ENCODE measurements at regions not wholly inside any gene's neighbourhood (a gene's known extent, or its start where the extent isn't known, plus 50 kb on each side); places are given as distances from the start of the nearest gene placed in this dataset.
"Not testable (repeated sequence)": the region's sequence is repeated elsewhere in the genome, so short reads cannot be mapped to it uniquely, and the experiment has no call there.

DNA sequence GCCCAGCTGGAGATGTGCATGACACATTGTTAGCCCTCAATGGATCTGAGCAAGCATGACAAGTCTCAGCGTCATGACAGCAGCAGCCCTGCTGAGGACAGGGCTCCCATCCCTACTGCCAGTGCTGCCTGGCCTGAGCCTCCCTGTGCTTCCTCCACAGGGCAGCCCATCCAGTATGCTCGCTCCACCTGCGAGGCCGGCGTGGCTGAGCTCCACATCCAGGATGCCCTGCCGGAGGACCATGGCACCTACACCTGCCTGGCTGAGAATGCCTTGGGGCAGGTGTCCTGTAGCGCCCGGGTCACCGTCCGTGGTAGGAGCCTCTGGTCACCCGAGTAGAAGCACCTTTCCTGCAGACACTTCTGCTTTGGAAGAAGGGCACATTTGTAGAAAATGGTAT lies 85.8 kb upstream of the OSBPL11 start:
- Histone ChIP-seq H3K4me1 (ENCODE audit: low read depth, poor library complexity, severe bottlenecking) (no peaks in the 10 kb centered on the region), H3K9ac (no peak overlapping the region), H3K79me2 (ENCODE audit: insufficient read depth, low read depth) (no peaks in the 10 kb centered on the region), H2AFZ (ENCODE audit: low read depth) (no peak overlapping the region), H3K4me3 (IDR thresholded peaks at IDR 0.05; ENCODE audit: insufficient read depth, low read depth, low read length) (no peak overlapping the region), H3K27ac (no peak overlapping the region), H3K4me2 (no peak overlapping the region), H3K27me3 (ENCODE audit: insufficient read depth, low read depth) (no peaks in the 10 kb centered on the region), H3K36me3 (ENCODE audit: insufficient read depth) (no peaks in the 10 kb centered on the region), H4K20me1 (ENCODE audit: insufficient read depth) (no peaks in the 10 kb centered on the region)
- TF ChIP-seq, protein P1, sequence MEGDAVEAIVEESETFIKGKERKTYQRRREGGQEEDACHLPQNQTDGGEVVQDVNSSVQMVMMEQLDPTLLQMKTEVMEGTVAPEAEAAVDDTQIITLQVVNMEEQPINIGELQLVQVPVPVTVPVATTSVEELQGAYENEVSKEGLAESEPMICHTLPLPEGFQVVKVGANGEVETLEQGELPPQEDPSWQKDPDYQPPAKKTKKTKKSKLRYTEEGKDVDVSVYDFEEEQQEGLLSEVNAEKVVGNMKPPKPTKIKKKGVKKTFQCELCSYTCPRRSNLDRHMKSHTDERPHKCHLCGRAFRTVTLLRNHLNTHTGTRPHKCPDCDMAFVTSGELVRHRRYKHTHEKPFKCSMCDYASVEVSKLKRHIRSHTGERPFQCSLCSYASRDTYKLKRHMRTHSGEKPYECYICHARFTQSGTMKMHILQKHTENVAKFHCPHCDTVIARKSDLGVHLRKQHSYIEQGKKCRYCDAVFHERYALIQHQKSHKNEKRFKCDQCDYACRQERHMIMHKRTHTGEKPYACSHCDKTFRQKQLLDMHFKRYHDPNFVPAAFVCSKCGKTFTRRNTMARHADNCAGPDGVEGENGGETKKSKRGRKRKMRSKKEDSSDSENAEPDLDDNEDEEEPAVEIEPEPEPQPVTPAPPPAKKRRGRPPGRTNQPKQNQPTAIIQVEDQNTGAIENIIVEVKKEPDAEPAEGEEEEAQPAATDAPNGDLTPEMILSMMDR (conservative IDR thresholded peaks at IDR 0.05; ENCODE audit: low read depth, low read length), result no peak

DNA sequence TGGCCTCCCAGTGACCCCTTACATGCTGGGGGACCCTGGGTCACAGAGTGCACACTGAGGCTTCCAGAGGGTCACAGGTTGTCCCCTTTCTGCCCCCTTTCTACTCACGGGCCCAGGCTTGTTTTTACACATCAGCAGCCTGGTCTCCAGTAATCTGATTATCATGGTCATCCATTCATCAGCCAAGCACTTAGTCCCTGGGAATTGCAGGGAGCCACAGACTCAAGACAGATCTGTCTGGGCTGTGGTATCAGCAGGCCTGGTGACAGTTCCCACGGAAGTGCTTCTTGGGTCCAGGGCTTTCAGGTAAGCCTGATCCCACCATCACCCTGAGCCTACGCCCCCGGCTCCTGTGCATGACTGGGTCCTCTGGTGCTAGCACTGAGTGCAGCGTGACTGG lies 86.6 kb upstream of the OSBPL11 start:
- not testable (repeated sequence) for H3K79me2 ChIP-seq (ENCODE audit: insufficient read depth, low read depth); H3K27ac ChIP-seq

DNA sequence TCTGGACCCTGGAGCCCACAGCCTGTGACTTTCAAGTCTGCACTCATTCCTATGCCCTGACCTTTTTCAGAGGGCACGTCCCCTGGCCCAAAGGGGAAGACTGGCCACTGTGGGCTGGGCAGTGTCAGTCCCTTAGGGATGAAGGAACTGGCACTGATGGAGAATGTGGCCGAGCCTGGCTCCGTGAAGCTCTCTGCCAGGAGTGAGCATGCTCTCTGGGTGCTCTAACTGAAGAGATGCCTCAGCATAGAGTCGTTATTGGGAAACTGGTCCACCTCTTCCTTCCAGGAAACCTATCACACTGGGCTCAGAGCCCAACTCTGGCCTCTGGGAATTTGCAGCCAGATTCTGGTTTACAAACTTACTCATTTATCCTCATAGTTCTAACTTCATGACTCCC lies 87.3 kb upstream of the OSBPL11 start:
- H3K27ac ChIP-seq; H3K4me3 ChIP-seq (IDR thresholded peaks at IDR 0.05; ENCODE audit: insufficient read depth, low read depth, low read length); H3K27me3 ChIP-seq (ENCODE audit: insufficient read depth, low read depth); H2AFZ ChIP-seq (ENCODE audit: low read depth); H3K9ac ChIP-seq; H3K79me2 ChIP-seq (ENCODE audit: insufficient read depth, low read depth); H3K4me1 ChIP-seq (ENCODE audit: low read depth, poor library complexity, severe bottlenecking); H3K36me3 ChIP-seq (ENCODE audit: insufficient read depth); H3K4me2 ChIP-seq; H4K20me1 ChIP-seq (ENCODE audit: insufficient read depth): not testable (repeated sequence)

More for the DNA sequence above, 86.6 kb upstream of the OSBPL11 start:
- H3K4me3 ChIP-seq (IDR thresholded peaks at IDR 0.05; ENCODE audit: insufficient read depth, low read depth, low read length); H3K9ac ChIP-seq; H3K36me3 ChIP-seq (ENCODE audit: insufficient read depth); H3K4me1 ChIP-seq (ENCODE audit: low read depth, poor library complexity, severe bottlenecking); H4K20me1 ChIP-seq (ENCODE audit: insufficient read depth); H3K4me2 ChIP-seq; H3K27me3 ChIP-seq (ENCODE audit: insufficient read depth, low read depth); H2AFZ ChIP-seq (ENCODE audit: low read depth): not testable (repeated sequence)

DNA sequence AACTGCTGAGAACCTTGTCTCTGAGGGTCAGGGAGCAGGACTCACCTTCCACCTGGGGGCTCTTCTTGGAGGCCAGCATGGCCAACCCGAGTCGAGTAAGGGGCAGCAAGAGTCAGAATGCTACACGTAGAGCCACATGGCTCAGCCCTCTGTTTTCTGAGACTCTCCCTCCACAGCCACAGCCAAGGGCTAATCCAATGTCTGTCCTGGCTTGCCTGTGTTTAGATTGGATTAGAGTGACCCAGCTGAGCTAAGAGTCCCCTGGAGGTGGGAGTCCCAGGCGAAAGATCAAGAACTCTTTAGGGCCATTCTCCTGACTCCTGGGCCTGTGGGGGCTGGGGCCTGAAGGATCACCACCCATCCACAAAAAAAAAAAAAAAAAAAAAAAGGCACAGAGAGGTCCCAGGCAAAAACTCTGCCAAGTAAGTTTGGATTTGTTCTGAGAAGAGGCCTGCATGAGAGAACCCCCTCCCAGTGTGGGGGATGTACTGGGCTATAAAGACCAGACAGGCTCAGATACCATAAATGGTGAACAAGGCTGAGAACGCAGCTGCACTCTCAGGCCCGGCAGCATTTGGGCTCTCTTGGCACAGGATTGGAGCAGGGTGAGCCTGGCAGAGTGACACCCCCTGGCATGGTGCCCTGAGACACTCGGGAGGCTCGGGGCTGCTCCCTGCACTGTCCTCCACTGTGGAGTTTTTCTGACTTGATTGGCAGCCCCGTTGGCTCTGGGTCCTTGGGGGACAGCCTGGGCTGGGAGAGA lies 88.0 kb upstream of the OSBPL11 start:
- no peak overlapping the region for H3K9ac ChIP-seq
- H3K79me2 ChIP-seq (ENCODE audit: insufficient read depth, low read depth), result no peaks in the 10 kb centered on the region
- H4K20me1 ChIP-seq (ENCODE audit: insufficient read depth), result no peaks in the 10 kb centered on the region
- H3K4me3 ChIP-seq (IDR thresholded peaks at IDR 0.05; ENCODE audit: insufficient read depth, low read depth, low read length), result no peak overlapping the region
- H3K27ac ChIP-seq, result no peak overlapping the region
- no peak overlapping the region for H3K4me2 ChIP-seq
- no peaks in the 10 kb centered on the region for H3K27me3 ChIP-seq (ENCODE audit: insufficient read depth, low read depth)
- no peak overlapping the region for H2AFZ ChIP-seq (ENCODE audit: low read depth)
- H3K36me3 ChIP-seq (ENCODE audit: insufficient read depth), result no peaks in the 10 kb centered on the region
- H3K4me1 ChIP-seq (ENCODE audit: low read depth, poor library complexity, severe bottlenecking), result no peaks in the 10 kb centered on the region
- TF ChIP-seq, protein P1 (conservative IDR thresholded peaks at IDR 0.05; ENCODE audit: low read depth, low read length), result no peak

DNA sequence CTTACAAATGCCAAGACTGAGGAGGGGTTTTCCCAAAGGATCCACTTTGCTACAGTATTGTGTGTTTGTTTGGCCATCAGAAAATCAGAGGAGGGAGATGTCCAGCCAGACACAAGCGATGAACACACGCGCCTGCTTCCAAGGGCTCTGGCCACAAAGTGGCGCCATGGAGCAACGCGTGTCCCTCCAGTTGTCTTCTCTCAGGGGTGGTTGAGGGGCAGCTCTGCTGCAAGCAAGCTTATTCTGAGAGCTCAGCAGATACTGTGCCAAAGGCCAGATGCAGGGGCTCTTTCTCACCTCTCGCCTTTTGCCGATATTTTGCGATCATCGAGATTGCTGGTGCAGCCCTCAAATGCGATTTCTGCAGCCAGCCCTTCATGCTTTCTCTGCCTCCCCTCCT lies 88.9 kb upstream of the OSBPL11 start:
- no peaks in the 10 kb centered on the region for H3K79me2 ChIP-seq (ENCODE audit: insufficient read depth, low read depth)
- H3K27me3 ChIP-seq (ENCODE audit: insufficient read depth, low read depth), result no peaks in the 10 kb centered on the region

DNA sequence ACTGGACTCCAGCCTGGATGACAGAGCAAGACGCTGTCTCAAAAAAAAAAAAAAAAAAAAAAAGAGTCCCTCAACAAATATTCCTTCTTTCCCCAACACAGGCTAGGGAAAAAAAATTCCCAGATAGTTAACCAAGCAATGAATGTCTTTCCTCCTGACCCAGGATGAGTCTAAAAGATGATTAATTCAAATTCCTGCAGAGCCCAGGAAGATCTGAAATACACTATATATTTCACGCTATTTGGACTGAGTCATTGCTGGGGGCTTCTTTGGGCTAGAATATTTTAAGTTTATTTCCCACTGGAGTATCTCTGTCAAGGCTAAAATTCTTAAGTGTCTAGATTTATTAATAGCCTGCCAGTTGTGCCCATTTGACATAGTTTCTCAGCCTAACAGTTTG lies 90.4 kb upstream of the OSBPL11 start:
- not testable (repeated sequence) for H3K4me2 ChIP-seq; H2AFZ ChIP-seq (ENCODE audit: low read depth); H3K4me1 ChIP-seq (ENCODE audit: low read depth, poor library complexity, severe bottlenecking); H3K4me3 ChIP-seq (IDR thresholded peaks at IDR 0.05; ENCODE audit: insufficient read depth, low read depth, low read length); H3K79me2 ChIP-seq (ENCODE audit: insufficient read depth, low read depth); H4K20me1 ChIP-seq (ENCODE audit: insufficient read depth); H3K9ac ChIP-seq; H3K27me3 ChIP-seq (ENCODE audit: insufficient read depth, low read depth); H3K36me3 ChIP-seq (ENCODE audit: insufficient read depth); H3K27ac ChIP-seq

More for the DNA sequence above, 88.9 kb upstream of the OSBPL11 start:
- H4K20me1 ChIP-seq (ENCODE audit: insufficient read depth), result no peaks in the 10 kb centered on the region
- H2AFZ ChIP-seq (ENCODE audit: low read depth), result no peak overlapping the region
- TF ChIP-seq, protein P1 (conservative IDR thresholded peaks at IDR 0.05; ENCODE audit: low read depth, low read length), result 0 out of 2 replicates have a peak, but pooled peaks have one; percentile 18
- H3K27ac ChIP-seq, result no peak overlapping the region
- no peak overlapping the region for H3K4me2 ChIP-seq
- no peaks in the 10 kb centered on the region for H3K36me3 ChIP-seq (ENCODE audit: insufficient read depth)
- no peak overlapping the region for H3K4me3 ChIP-seq (IDR thresholded peaks at IDR 0.05; ENCODE audit: insufficient read depth, low read depth, low read length)
- H3K9ac ChIP-seq, result no peak overlapping the region
- H3K4me1 ChIP-seq (ENCODE audit: low read depth, poor library complexity, severe bottlenecking), result no peaks in the 10 kb centered on the region

All from KMS-11 (cell line).